Erythroblast (primary cell): ENCODE measurements at regions not wholly inside any gene's neighbourhood (a gene's known extent, or its start where the extent isn't known, plus 50 kb on each side); places are given as distances from the start of the nearest gene placed in this dataset.

Source experiments
- GATA1 ChIP-seq: IDR thresholded peaks from 2 replicates; pipeline ENCODE4 v1.6.1; 2011; ENCODE audit warnings: low read depth, mild to moderate bottlenecking, control low read depth, low read length, moderate library complexity
- POLR2A ChIP-seq: IDR thresholded peaks from 2 replicates; pipeline ENCODE4 v1.6.1; 2011; ENCODE audit warnings: mild to moderate bottlenecking, low read length

- TF ChIP-seq POLR2A (no peak), GATA1 (no peak)
Observed at GRCh38 chr16:79472426-79472825, 128.1 kb downstream of the MAF start.
